NCI-H524 treated with DMSO at 0.1 percent for 48 hours (cell line): ENCODE measurements at regions not wholly inside any gene's neighbourhood (a gene's known extent, or its start where the extent isn't known, plus 50 kb on each side); places are given as distances from the start of the nearest gene placed in this dataset.

ENCODE experiments used
- DNase-seq: peaks from one replicate; lab custom pipeline; 2025; lab: John Stamatoyannopoulos, UW

GRCh38 chr7:27364344-27364758 is 121.7 kb downstream of the EVX1 start:
- DNase-seq = no peak

GRCh38 chr7:27367179-27367932 is 124.8 kb downstream of the EVX1 start:
- no peak for DNase-seq

GRCh38 chr7:27367933-27368549 is 125.4 kb downstream of the EVX1 start:
- no peak for DNase-seq

GRCh38 chr7:27374958-27375841 is 132.6 kb downstream of the EVX1 start:
- no peak for DNase-seq

GRCh38 chr7:27375958-27376357 is 133.4 kb downstream of the EVX1 start:
- no peak for DNase-seq

- DNase-seq = no peak
These were observed 135.4 kb downstream of the EVX1 start for GRCh38 chr7:27377988-27378387.

GRCh38 chr7:27382307-27382706 is 139.7 kb downstream of the EVX1 start:
- no peak for DNase-seq

- no peak for DNase-seq
These were observed 144.0 kb downstream of the EVX1 start for GRCh38 chr7:27386581-27386980.

GRCh38 chr7:27387864-27388263 is 145.3 kb downstream of the EVX1 start:
- no peak for DNase-seq

GRCh38 chr7:27388561-27388960 is 146.0 kb downstream of the EVX1 start:
- DNase-seq = no peak

GRCh38 chr7:27389496-27389895 is 146.9 kb downstream of the EVX1 start:
- no peak for DNase-seq

- no peak for DNase-seq
These were observed 149.9 kb downstream of the EVX1 start for GRCh38 chr7:27392477-27392876.

GRCh38 chr7:27394871-27395270 is 152.3 kb downstream of the EVX1 start:
- no peak for DNase-seq

GRCh38 chr7:27395626-27396025 is 153.0 kb downstream of the EVX1 start:
- no peak for DNase-seq

- no peak for DNase-seq
These were observed 154.9 kb downstream of the EVX1 start for GRCh38 chr7:27397503-27397902.

- no peak for DNase-seq
These were observed 156.2 kb downstream of the EVX1 start for GRCh38 chr7:27398851-27399250.

GRCh38 chr7:27399791-27400567 is 157.4 kb downstream of the EVX1 start:
- DNase-seq = no peak

- no peak for DNase-seq
These were observed 163.2 kb downstream of the EVX1 start for GRCh38 chr7:27405780-27406179.

GRCh38 chr7:27409311-27409710 is 166.7 kb downstream of the EVX1 start:
- no peak for DNase-seq

- no peak for DNase-seq
These were observed 167.2 kb downstream of the EVX1 start for GRCh38 chr7:27409776-27410175.

GRCh38 chr7:27410812-27411544 is 168.4 kb downstream of the EVX1 start:
- no peak for DNase-seq
